Fibroblast of lung (primary cell): ENCODE measurements at regions not wholly inside any gene's neighbourhood (a gene's known extent, or its start where the extent isn't known, plus 50 kb on each side); places are given as distances from the start of the nearest gene placed in this dataset.

Source experiments
- EZH2 ChIP-seq: IDR thresholded peaks from 2 replicates; pipeline ENCODE4 v1.5.1; 2012; ENCODE audit warnings: low read length, control low read depth, mild to moderate bottlenecking; ENCODE audit errors: missing control alignments
- TF ChIP-seq, protein P1 (sequence below), 2 donors: IDR thresholded peaks in 1 of 2; conservative IDR thresholded peaks in 1 of 2; 1 replicate in 1 of 2; 2 replicates in 1 of 2; pipeline ENCODE4 v1.5.1; 2011 to 2012; ENCODE audit warnings: low read length in 2 of 2, control low read depth in 1 of 2, inconsistent platforms in 1 of 2, low read depth in 1 of 2, mild to moderate bottlenecking in 1 of 2

DNA sequence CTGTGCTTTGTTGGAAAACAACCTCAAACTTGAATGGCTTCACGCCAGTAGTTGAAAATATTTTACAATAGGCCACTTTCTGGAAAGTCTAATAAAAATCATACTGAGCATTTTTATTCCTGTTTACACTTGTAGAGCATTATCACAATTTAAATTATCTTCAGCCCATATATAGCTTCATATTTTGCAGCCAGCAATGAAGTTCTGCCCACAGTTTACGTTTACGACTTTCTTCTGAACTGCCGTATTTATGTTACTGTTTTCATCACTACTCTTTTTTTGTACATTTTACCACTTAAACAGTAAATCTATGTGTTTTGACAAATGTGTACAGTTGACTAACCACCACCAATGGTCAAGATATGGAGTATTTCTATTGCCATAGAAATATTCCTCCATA, 86.2 kb downstream of the COPS8 start:
- TF ChIP-seq, protein P1, sequence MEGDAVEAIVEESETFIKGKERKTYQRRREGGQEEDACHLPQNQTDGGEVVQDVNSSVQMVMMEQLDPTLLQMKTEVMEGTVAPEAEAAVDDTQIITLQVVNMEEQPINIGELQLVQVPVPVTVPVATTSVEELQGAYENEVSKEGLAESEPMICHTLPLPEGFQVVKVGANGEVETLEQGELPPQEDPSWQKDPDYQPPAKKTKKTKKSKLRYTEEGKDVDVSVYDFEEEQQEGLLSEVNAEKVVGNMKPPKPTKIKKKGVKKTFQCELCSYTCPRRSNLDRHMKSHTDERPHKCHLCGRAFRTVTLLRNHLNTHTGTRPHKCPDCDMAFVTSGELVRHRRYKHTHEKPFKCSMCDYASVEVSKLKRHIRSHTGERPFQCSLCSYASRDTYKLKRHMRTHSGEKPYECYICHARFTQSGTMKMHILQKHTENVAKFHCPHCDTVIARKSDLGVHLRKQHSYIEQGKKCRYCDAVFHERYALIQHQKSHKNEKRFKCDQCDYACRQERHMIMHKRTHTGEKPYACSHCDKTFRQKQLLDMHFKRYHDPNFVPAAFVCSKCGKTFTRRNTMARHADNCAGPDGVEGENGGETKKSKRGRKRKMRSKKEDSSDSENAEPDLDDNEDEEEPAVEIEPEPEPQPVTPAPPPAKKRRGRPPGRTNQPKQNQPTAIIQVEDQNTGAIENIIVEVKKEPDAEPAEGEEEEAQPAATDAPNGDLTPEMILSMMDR (conservative IDR thresholded peaks at IDR 0.05 in 1 of 2, IDR thresholded peaks at IDR 0.05 in 1 of 2; ENCODE audit: low read depth in 1 of 2, low read length in 2 of 2) = no peak
- no peak for TF ChIP-seq EZH2
